ENCODE measurements at regions not wholly inside any gene's neighbourhood (a gene's known extent, or its start where the extent isn't known, plus 50 kb on each side); places are given as distances from the start of the nearest gene placed in this dataset.
"Not testable (repeated sequence)": the region's sequence is repeated elsewhere in the genome, so short reads cannot be mapped to it uniquely, and the experiment has no call there.

DNA sequence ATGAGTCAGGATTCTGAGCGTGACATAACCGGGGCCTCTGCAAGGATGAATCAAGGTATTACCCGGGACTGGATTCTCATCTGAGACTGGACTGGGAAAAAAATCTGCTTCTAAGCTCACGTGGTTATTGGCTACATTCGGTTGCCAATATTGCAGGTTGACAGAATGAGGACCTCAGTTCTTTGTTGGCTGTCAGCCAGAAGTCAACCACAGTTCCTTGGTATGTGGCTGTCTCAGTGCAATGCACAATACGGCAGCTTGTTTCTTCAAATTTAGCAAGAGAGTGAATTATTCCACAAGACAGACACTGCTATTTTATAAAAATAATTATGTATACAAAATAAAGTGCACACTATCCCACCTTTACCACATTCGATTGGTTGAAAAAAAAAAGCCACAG, 424.2 kb downstream of the KLHL4 start:
- no peak for DNase-seq (ENCODE audit: low spot score)

DNA sequence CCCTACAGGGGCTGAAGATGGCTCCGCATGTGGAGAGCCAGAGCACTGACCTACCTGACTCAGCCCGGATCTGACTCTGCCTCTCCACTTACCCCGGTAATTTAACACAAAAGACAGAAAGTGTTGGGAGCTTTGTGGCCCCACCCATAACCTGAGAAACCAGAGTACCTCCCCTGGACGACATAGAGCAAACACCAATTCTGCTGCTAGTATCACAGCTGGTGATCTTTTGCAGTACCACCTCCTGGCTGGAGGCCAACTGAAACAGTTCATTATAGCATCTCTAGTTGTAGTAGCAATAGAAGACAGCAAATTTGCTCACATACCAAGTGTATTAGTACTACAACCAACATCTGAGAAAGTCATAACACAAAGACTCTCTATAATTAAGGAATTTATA, 443.9 kb downstream of the KLHL4 start:
- DNase-seq (ENCODE audit: low spot score) = peak; percentile 1

GRCh38 chrX:87968118-87968517, 450.5 kb downstream of the KLHL4 start:
- DNase-seq (ENCODE audit: low spot score) = no peak

GRCh38 chrX:87972121-87972520, 454.5 kb downstream of the KLHL4 start:
- not testable (repeated sequence) for DNase-seq (ENCODE audit: low spot score)

- no peak for DNase-seq (ENCODE audit: low spot score)
Observed at GRCh38 chrX:87975365-87975764, 457.8 kb downstream of the KLHL4 start.

DNA sequence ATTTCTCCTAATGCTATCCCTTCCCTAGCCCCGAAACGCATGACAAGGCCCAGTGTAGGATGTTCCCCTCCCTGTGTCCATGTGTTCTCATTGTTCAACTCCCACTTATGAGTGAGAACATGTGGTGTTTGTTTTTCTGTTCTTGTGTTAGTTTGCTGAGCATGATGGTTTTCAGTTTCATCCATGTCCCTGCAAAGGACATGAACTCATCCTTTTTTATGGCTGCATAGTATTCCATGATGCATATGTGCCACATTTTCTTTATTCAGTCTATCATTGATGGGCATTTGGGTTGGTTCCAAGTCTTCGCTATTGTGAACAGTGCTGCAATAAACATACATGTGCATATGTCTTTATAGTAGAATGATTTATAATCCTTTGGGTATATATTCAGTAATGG, 490.3 kb downstream of the KLHL4 start:
- DNase-seq (ENCODE audit: low spot score) = not testable (repeated sequence)

- DNase-seq (ENCODE audit: low spot score) = no peak
Observed at GRCh38 chrX:88024022-88024421, 506.4 kb downstream of the KLHL4 start.

- DNase-seq (ENCODE audit: low spot score) = no peak
Observed at GRCh38 chrX:88072339-88073030, 554.9 kb downstream of the KLHL4 start.

DNA sequence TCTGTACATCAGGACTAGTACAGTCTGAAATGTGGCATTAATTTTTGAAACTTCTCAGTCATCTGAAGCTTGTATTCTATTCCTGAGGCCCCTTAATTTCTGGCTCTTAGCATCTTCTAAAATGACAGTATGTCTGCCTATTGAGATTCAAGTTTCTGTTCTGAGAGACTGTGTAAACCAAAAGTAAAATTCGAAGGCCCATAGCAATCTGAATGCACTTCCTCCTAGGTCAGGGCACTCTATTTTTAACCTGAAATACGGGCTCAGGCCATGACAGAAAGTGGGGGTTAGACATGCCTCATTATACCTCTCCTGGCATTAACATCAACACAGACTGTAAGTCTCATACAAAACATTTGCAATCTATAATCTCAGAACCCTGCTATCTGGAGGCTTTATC, 584.4 kb downstream of the KLHL4 start:
- DNase-seq (ENCODE audit: low spot score) = no peak

- no peak for DNase-seq (ENCODE audit: low spot score)
Observed at GRCh38 chrX:88135735-88136134, 611.3 kb upstream of the CPXCR1 start.

DNA sequence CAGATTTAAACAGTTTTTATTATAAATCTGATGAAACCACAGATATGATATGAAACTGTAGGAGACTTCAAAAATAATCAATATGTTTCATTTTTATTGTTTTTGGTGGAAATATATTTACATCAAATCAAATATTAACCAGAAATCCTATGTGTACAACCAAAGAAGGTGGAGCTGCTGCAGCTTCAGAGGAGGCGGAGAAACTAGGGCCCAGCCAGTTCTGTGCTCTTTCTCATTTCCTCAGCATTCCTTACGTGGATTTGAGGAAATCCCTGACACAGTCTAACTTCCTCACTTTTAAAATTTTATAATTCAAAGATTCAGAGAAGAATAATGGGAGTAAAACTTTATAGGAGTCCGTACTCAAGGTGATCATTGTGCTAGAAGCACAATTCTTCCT, 610.7 kb upstream of the CPXCR1 start:
- no peak for DNase-seq (ENCODE audit: low spot score)

GRCh38 chrX:88146577-88146976, 600.4 kb upstream of the CPXCR1 start:
- DNase-seq (ENCODE audit: low spot score) = no peak

DNA sequence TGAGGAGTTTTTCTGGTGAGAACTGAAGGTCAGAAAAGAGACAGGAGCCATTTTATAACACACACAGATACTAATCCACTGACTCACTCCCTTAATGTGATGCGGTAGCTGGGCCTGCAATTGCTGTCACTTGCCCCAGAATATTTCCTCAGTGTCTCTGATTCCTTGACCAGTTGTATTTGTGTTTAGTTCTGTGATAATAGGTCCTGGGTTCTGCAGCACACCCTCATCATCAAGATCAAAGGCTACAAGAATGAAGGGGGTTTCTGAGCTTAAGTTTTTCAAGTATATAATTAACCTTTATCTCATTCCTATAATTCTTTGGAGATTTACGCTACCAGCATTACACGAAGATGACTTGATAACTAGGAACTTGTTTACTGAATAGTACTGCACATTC, 576.5 kb upstream of the CPXCR1 start:
- DNase-seq (ENCODE audit: low spot score) = no peak

DNA sequence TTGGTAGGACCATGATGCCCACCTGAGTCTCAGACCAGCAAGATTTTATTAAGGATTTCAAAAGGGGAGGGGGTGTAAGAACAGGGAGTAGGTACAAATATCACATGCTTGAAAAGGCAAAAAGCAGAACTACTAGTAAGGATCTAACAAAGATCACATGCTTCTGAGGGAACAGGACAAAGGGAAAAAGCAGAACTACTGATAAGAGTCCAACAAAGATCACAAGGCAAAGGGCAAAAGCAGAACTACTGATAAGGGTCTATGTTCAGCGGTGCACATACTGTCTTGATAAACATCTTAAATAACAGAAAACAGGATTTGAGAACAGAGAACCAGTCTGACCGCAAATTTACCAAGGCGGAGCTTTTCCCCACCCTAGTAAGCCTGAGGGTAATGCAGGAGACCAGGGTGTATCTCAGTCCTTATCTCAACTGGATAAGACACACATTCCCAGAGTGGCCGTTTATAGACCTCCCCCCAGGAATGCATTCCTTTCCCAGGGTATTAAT, 573.0 kb upstream of the CPXCR1 start:
- DNase-seq (ENCODE audit: low spot score) = not testable (repeated sequence)

- DNase-seq (ENCODE audit: low spot score) = peak; percentile 3
Observed at GRCh38 chrX:88202149-88202548, 544.9 kb upstream of the CPXCR1 start.

DNA sequence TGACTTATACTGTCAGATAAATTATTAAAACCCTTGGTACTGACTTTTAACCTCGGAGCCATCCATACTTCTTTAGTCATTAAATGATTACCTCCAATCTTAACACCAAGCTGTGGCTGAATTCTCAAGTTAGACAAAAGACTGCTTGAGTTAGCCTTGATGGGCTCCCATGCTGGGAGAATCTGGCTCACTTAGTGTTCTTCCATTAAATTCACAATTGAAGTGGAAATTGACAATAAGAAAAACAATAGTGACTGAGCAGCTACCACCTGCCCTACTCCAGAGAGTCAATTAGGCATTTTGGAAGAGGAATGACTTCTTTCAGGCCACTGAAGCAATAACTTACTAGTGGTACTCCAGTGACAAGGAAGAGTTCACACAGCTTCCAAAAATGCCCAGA, 503.0 kb upstream of the CPXCR1 start:
- DNase-seq (ENCODE audit: low spot score) = peak; percentile 8

DNA sequence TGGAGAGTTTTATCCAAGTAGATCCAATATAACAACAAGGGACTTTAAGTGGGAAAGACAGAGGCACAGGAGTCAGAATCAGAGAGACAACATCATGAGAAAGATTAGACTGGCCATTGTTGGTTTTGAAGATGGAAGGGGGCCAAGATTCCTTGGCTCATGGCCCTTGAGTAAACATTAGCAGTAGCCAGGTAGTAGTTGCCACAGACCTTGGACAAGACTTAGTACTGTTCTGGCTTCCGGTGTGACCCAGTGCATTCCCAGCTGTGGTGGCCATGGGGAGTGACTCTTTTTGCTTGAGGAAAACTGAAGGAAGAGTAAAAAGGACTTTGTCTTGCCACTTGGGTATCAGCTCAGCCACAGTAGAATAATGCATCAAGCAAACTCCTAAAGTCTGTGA, 462.2 kb upstream of the CPXCR1 start:
- no peak for DNase-seq (ENCODE audit: low spot score)

- not testable (repeated sequence) for DNase-seq (ENCODE audit: low spot score)
Observed at GRCh38 chrX:88313972-88314371, 433.1 kb upstream of the CPXCR1 start.

GRCh38 chrX:88325634-88326033, 421.4 kb upstream of the CPXCR1 start:
- no peak for DNase-seq (ENCODE audit: low spot score)

DNA sequence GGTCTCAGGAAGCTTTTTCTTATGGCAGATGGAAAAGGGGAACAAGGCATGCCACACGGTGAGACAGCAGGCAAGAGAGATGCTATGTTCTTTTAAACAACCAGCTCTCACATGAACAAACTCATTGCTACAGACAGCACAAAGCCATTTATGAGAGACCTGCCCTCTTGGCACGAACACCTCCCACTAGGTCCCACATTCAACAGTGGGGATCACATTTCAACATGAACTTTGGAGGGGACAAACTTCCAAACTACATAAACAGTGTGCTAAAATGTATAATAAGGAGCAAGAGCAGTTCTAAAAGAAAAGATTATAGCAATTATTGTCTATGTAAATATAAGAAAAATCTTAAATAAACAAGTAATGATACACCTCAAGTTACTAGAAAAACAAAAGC, 391.8 kb upstream of the CPXCR1 start:
- DNase-seq (ENCODE audit: low spot score) = no peak

DNA sequence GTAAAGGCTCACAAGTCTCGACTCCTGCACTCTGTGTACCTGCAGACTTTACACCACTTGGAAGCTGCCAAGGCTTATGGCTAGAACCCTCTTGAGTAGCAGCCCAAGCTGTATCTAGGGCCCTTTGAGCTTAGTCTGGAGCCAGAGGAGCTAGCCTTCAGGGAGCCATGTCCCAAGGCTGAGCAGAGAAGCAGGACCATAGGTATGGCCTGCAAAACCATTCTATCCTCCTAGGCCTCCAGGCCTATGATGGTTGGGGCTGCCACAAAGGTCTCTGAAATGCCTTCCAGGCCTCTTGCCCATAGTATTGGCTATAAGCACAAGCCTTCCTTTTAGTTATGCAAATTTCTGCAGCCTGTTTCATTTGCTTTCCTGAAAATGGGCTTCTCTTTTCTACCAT, 380.7 kb upstream of the CPXCR1 start:
- DNase-seq (ENCODE audit: low spot score) = no peak

DNA sequence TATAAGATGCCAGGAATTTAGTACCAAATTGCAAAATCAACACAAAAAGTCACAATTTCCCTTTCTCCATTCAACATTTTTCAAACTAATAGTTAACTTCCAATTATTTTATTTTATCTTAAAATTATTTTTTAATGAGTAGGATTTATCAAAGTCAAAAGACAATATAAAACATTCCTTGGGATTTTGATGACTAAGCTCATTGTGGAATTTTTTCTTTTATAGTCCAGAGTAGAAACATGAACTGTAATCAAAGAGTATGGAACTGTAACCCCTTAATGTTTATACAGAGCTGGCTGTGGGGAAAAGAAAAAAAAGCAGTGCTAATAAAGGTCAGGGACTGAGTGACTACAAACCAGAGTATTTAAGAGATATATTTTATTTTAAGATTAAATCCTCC, 368.6 kb upstream of the CPXCR1 start:
- no peak for DNase-seq (ENCODE audit: low spot score)

DNA sequence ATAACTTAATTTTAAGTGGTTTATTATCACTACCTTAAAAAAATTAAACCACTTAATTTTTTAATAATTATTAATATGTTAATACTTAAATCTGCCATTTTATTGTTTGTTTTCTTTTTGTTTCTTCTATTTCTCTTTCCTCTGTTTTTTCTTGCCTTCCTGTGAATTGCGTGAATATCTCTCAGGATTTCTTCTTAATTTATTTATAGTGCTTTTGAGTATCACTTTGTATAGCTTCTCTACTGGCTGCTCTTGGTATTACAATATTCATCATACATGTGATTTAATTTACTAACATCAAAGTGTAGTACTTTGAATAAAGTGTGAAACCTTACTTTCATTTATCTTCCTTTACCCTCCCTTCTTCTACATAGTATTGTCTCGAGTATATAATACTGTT, 349.5 kb upstream of the CPXCR1 start:
- peak; percentile 6 for DNase-seq (ENCODE audit: low spot score)

GRCh38 chrX:88416002-88416401, 331.0 kb upstream of the CPXCR1 start:
- DNase-seq (ENCODE audit: low spot score) = no peak
